Tibial nerve (tissue), 4 donors: ENCODE measurements at regions not wholly inside any gene's neighbourhood (a gene's known extent, or its start where the extent isn't known, plus 50 kb on each side); places are given as distances from the start of the nearest gene placed in this dataset.

Source experiments
- DNase-seq, 2 donors: peaks; one replicate each; pipeline ENCODE4 v3.0.0-alpha.2; 2019; ENCODE audit warnings: low spot score in 2 of 2
- H3K27ac ChIP-seq, 4 donors: fragments of 200-600 bp; sonication (generic) in 3 of 4; one replicate each; pipeline ENCODE4 v1.5.1; 2017 to 2019; ENCODE audit warnings: mild to moderate bottlenecking in 1 of 4
- H3K27me3 ChIP-seq, 2 donors: fragments of 200-600 bp; sonication (generic) in 1 of 2; one replicate each; pipeline versions ENCODE4 v1.5.1 to v1.6.0; 2017 to 2019
- H3K36me3 ChIP-seq, 3 donors: fragments of 200-600 bp; sonication (generic); one replicate each; pipeline ENCODE4 v1.5.1; 2018 to 2019
- H3K4me1 ChIP-seq, 4 donors: fragments of 200-600 bp; sonication (generic) in 3 of 4; one replicate each; pipeline ENCODE4 v1.5.1; 2017 to 2019
- H3K4me3 ChIP-seq, 4 donors: fragments of 200-600 bp; sonication (generic) in 3 of 4; one replicate each; pipeline ENCODE4 v1.5.1; 2017 to 2019; ENCODE audit warnings: mild to moderate bottlenecking in 1 of 4, moderate library complexity in 1 of 4
- H3K9me3 ChIP-seq, 4 donors: fragments of 200-600 bp; sonication (generic) in 3 of 4; one replicate each; pipeline ENCODE4 v1.5.1; 2017 to 2019
- EP300 ChIP-seq, 2 donors: sonication (generic); formaldehyde crosslinking; IDR thresholded peaks; one replicate each; pipeline ENCODE4 v1.6.1; 2017; ENCODE audit warnings: antibody characterized with exemption in 2 of 2, mild to moderate bottlenecking in 1 of 2
- POLR2A ChIP-seq, 2 donors: fragments of 450-650 bp; IDR thresholded peaks; one replicate each; pipeline ENCODE4 v1.6.1; 2017; ENCODE audit warnings: antibody characterized with exemption in 2 of 2, mild to moderate bottlenecking in 2 of 2, moderate library complexity in 2 of 2
- WGBS, 2 donors: methylation state at CpG; one replicate each; pipeline ENCODE4 v1.1.5; 2018; 5-methylcytosine and 5-hydroxymethylcytosine counted together
- TF ChIP-seq, protein P1 (sequence below), 5 experiments: fragments of 200-600 bp in 3 of 5; fragments of 450-650 bp in 2 of 5; sonication (generic) in 3 of 5; IDR thresholded peaks; one replicate each; pipeline ENCODE4 v1.5.1; 2016 to 2019; ENCODE audit warnings: antibody characterized with exemption in 5 of 5, mild to moderate bottlenecking in 3 of 5, moderate library complexity in 2 of 5

DNA sequence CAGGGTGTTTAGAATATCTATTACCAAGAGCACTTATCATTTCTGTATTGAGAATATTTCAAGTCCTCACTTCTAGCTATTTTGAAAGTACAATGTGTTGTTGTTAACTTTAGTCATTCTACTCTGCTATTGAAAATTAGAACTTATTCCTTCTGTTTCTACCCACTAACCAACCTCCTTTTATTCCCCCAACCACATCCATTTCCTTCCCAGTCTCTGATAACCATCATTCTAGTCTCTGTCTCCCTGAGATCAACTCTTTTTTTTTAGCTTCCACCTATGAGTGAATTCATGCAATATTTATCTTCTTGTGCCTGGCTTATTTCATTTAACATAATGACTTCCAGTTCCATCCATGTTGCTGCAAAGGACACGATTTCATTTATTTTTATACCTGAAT lies 290.6 kb upstream of the OR4E1 start:
- WGBS, 2 donors: 70 to 88% methylated on average over 1 of the region's 1 CpG
- Histone ChIP-seq H3K27me3 (no peaks in the 10 kb centered on the region), H3K27ac (no peak overlapping the region), H3K36me3 (no peaks in the 10 kb centered on the region), H3K4me3 (no peak overlapping the region), H3K4me1 (no peaks in the 10 kb centered on the region), H3K9me3 (no peaks in the 10 kb centered on the region)
- DNase-seq: no peak
- TF ChIP-seq, protein P1, sequence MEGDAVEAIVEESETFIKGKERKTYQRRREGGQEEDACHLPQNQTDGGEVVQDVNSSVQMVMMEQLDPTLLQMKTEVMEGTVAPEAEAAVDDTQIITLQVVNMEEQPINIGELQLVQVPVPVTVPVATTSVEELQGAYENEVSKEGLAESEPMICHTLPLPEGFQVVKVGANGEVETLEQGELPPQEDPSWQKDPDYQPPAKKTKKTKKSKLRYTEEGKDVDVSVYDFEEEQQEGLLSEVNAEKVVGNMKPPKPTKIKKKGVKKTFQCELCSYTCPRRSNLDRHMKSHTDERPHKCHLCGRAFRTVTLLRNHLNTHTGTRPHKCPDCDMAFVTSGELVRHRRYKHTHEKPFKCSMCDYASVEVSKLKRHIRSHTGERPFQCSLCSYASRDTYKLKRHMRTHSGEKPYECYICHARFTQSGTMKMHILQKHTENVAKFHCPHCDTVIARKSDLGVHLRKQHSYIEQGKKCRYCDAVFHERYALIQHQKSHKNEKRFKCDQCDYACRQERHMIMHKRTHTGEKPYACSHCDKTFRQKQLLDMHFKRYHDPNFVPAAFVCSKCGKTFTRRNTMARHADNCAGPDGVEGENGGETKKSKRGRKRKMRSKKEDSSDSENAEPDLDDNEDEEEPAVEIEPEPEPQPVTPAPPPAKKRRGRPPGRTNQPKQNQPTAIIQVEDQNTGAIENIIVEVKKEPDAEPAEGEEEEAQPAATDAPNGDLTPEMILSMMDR (IDR thresholded peaks at IDR 0.05): no peak
- TF ChIP-seq POLR2A (IDR thresholded peaks at IDR 0.05) (no peak), EP300 (IDR thresholded peaks at IDR 0.05) (no peak)

DNA sequence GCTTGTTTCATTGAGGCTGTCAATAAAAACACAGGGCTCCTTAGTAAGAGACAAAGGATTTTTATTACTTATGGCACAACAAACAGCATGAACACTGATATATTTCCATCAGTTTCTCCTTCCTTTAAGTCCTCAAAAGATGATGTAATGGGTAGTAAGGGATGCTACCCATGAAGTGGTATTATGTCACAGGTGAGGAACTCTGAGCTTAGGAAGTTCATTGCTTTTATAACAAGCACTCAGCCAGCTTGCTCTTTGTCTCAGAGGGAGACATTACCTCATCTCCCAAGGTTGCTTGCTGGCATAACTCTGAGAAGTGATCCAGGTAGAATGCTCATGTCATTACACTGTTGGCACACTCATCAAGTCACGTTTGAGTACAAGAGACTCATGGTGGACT lies 287.0 kb upstream of the OR4E1 start:
- H3K4me3 ChIP-seq: no peak overlapping the region
- H3K36me3 ChIP-seq: no peaks in the 10 kb centered on the region
- no peaks in the 10 kb centered on the region for H3K4me1 ChIP-seq
- no peak for DNase-seq
- H3K27me3 ChIP-seq: no peaks in the 10 kb centered on the region
- TF ChIP-seq, protein P1 (IDR thresholded peaks at IDR 0.05): no peak
- H3K27ac ChIP-seq: no peak overlapping the region
- H3K9me3 ChIP-seq: no peaks in the 10 kb centered on the region
- 61 to 79% methylated on average over 1 of the region's 1 CpG for WGBS, 2 donors

DNA sequence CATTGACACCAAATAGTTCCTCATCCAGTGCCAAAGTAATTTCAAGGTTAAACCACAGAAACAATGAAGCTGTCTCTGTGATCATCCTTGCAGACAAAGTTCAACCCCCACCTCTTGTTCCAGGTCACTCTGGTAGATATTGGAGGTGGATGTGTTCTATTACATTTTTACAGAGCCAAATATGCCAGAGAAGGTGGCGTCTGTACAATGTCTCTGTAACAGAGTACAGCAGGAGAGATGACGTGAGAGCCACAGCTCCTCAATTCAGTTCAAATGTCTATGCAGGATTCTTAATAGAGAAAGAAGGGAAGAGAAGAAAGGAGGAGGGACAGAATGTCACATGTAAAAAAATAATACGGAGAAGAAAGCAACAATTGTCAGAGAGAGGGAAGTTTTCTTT lies 268.3 kb upstream of the OR4E1 start:
- Histone ChIP-seq H3K4me1 (no peaks in the 10 kb centered on the region), H3K36me3 (no peaks in the 10 kb centered on the region), H3K27ac (no peak overlapping the region), H3K4me3 (no peak overlapping the region), H3K9me3 (no peaks in the 10 kb centered on the region), H3K27me3 (no peaks in the 10 kb centered on the region)
- WGBS, 2 donors: 48 to 60% methylated on average over 3 of the region's 3 CpGs
- DNase-seq: no peak
- TF ChIP-seq, protein P1 (IDR thresholded peaks at IDR 0.05): no peak
- no peak for TF ChIP-seq EP300 (IDR thresholded peaks at IDR 0.05)
- no peak for TF ChIP-seq POLR2A (IDR thresholded peaks at IDR 0.05)

DNA sequence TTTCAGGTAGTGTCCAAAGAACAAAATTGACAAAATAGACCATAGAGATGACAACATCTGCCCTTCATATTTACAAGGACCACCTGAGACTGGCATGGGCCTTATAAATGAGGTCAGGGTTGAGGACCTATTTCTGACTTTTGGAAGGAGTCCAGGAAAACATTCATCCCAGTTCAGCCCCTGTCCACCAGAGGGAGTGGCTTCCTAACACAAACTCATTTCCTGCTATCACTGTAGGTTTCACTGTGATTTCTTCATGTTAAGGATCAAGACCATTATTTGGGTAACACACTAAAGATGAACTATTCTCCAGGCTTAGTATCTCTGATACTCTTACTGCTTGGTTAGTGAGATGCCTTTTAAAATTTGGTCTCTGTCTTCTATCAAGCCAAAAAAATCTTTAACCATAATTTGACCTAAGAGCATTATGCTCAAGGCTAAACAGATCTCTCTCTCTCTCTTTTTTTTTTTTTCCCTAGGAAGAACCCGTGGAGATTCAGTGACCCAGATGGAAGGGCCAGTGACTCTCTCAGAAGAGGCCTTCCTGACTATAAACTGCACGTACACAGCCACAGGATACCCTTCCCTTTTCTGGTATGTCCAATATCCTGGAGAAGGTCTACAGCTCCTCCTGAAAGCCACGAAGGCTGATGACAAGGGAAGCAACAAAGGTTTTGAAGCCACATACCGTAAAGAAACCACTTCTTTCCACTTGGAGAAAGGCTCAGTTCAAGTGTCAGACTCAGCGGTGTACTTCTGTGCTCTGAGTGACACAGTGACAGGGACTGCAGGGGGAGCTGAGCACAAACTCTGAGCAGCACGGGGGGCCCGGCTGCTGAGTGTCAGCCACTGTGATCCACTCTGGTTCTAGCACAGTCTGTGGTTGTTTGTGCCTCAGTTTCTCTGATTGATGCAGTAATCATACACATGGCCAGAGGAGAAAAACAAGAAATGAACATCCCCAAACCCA lies 267.6 kb upstream of the OR4E1 start:
- no peaks in the 10 kb centered on the region for H3K9me3 ChIP-seq
- 55 to 58% methylated on average over 7 of the region's 7 CpGs for WGBS, 2 donors
- TF ChIP-seq, protein P1 (IDR thresholded peaks at IDR 0.05): peak in 2 of 5 experiments; percentile 19 to 32
- TF ChIP-seq POLR2A (IDR thresholded peaks at IDR 0.05): no peak
- no peak overlapping the region for H3K27ac ChIP-seq
- H3K4me3 ChIP-seq: no peak overlapping the region
- no peaks in the 10 kb centered on the region for H3K4me1 ChIP-seq
- H3K36me3 ChIP-seq: no peaks in the 10 kb centered on the region
- DNase-seq: no peak
- H3K27me3 ChIP-seq: no peaks in the 10 kb centered on the region

DNA sequence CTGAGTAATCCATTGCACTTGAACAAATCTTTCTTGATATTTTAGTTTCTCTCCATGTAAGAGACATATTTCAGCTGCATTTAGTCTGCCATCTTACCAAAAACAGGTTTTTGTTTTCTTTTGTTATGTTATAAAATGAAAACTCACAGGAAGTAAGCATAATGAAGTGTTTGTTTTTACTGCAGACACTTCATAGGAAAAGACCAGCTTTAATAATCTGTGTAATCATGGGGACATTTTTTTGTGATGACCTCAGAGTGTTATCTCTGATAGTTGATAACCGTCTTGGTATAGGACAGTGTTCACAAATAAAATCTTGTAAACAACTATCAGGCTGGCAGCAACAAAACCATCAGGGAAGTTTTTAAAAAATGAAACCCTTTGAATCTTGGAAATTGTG lies 266.2 kb upstream of the OR4E1 start:
- no peaks in the 10 kb centered on the region for H3K36me3 ChIP-seq
- no peak for TF ChIP-seq EP300 (IDR thresholded peaks at IDR 0.05)
- no peak for TF ChIP-seq POLR2A (IDR thresholded peaks at IDR 0.05)
- TF ChIP-seq, protein P1 (IDR thresholded peaks at IDR 0.05): no peak
- no peaks in the 10 kb centered on the region for H3K9me3 ChIP-seq
- no peak overlapping the region for H3K27ac ChIP-seq
- H3K4me3 ChIP-seq: no peak overlapping the region
- WGBS, 2 donors: 41 to 43% methylated on average over 1 of the region's 1 CpG
- H3K27me3 ChIP-seq: no peaks in the 10 kb centered on the region
- DNase-seq: no peak
- no peaks in the 10 kb centered on the region for H3K4me1 ChIP-seq
